Effector CD4-positive, alpha-beta T cell (primary cell): ENCODE measurements at regions not wholly inside any gene's neighbourhood (a gene's known extent, or its start where the extent isn't known, plus 50 kb on each side); places are given as distances from the start of the nearest gene placed in this dataset.

Experiments
- DNase-seq: peaks from one replicate; pipeline ENCODE4 v3.0.0-alpha.2; 2020

DNA sequence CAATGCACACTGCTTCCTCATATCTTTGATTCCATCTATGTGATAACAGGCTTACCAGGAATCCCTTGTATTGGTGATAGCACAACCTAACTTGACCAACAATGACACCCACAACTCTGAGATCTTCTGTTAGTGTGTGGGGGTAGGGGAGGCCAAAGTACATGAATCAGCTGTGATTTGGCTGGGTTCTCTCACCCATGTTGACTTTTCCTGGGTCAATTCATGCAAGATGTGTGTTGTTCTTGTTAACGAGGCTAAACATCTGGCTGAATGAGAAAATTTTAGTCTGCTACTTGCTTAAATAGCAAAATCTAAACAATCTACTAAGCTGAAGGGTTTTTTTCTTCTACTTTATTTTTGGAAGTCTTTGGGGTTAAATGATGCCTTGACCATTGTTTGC is 341.2 kb upstream of the SLC14A2 start:
- DNase-seq, result no peak

DNA sequence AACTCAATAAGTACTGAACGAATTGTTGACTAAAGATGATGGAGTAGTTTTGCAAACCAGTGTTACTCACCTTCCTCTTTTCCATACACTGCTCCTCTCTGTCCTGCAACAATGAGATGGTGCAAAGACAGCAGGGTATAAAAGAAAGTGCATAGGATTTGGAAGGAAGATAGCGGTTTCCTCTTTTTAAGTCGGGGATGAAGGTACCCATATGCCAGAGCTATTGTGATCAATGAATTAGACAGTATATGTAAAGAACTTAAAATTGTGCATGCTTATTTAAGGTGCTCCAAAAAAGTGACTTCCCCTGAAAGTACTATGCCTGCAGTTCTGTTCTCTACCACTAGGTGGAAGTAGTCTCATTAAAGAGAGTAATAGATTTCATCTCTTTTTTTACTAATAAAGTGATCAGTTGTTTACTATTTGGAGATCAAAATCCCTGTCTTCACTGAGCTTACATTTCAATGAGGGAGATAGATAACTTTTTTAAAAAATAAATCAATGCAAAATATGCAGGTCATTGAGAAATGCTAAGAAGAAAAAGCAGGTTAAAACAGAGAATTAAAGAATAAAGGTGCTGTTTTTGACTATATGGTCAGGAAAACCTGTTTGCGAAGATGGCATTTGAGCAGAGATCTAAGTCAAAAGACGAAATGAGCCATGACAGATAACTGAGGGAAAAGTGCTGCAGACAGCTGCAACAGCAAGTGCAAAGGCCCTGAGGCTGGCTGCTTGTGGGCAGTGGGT is 339.7 kb upstream of the SLC14A2 start:
- DNase-seq, result no peak

DNA sequence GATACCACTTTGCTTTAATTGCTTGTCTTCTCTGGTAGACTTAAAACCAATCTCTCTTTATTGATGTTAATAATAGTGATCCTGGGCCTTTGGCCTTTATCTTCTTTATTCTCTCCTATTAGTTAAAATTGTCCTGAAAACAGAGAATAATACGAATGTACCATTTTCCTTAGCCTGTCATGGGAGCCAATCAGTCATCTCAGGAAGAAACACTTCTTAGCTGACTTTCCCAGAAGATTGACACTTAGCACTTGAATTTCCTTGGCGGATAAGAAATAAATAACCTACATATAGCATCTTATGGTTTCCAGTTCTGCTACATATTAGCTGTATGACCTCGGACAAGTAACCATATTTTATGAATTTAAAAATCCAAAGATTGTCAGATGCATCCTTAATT is 338.4 kb upstream of the SLC14A2 start:
- DNase-seq, result no peak

DNA sequence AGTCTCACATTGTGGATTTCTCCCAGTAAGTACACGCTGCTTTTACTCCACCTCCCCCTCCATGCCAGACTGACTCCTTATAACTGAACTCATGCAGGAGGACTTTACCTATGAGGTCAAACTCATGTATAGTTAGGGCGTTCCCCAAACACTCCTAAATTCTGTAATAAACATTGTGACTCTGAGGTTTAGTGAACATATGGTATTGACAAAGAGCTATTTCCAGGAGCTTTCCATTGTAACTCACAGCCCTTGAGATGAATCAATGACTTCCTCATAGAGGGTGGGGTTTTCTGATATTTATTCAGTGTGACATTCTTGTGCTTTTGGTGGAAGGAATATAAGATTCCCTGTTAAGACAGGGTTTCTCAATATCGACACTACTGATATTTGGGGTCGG is 337.4 kb upstream of the SLC14A2 start:
- DNase-seq, result no peak

DNA sequence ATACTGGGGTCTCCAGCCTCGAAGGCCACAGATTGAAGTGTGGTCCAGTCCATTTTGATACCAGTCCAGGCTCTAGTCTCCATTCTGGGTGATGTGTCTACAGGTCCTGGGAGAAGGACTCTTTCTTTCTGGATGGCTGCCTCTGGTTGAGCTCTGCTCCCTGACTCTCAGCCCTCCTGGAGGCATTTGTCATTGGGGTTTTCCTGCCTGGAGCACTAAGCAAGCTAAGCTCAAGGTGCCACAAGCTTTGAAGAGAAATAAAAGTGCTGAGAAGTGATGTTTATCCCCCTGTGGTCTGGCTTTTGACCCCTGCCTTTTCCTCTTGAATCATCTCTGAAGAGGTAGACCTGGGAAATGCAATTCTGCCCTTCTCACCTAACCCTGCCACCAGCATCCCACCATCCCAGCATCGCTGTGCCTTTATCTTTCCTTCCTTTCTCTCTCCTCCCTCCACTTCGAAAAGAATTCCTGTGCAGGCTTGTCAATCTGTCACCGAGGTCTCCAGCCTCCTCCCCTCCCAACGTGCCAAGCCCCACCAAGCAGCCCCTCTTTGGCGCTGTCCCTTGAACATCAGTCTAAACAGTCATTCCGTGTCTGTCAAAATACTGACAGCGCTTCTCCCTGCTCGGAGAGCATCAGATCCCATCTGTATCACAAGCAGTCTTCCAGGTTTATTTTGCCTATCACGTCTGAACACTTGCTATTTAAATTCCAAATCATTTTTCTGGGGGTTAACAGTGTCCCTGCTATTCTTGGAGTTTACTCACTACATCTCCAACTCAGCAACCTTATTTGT is 334.6 kb upstream of the SLC14A2 start:
- DNase-seq, result no peak

DNA sequence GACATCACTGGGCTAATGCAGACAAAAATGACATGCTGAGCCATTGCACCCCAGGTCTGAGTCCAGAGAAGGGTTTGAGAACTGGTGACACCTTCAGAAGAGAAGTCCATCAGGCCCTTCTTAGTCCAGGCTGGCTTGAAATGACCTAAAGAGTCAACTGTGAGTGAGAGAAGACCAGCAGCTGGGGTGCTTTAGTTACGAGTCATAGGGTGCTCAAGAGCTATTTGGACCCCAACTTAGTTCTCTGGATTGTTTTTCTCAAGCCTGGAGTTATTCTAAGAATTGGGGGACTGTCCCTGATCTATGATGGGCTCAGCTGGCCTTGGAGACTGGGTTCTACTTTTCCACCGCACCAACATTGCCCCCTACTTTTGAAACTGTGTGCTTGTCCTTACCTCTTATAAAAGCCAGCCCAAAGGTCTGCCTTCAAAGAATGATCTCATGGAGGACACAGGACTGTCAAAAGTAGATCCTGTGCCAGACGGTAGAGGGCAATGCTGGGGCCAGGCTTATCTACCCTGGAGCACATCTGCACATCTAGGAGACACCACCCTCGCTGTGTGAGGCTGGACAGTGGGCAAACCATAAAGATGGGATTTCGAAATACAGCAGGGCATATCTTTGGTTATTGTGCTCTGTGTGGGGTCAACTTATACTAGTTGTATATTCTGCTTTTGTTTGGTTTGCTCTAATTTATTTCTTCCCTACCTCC is 333.0 kb upstream of the SLC14A2 start:
- DNase-seq, result no peak

DNA sequence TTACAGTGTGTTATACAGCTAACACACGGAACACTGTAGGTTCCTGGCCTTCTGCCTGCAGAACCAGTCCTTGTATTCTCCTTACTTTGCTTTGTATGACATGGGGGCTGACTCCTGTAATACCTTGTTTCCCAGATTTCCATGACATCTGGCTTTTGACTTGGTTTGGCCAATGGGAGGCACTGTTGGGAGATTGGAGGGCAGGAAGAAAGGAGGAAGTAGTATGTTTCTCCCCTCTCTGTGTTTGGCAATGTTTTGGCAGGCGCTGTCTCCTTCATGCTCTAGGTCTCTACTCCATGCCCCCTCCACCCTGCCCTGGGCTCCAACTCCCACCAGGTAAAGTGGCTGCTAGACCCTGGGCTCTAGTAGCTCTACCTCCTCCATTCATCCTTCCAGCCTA is 331.1 kb upstream of the SLC14A2 start:
- no peak for DNase-seq

DNA sequence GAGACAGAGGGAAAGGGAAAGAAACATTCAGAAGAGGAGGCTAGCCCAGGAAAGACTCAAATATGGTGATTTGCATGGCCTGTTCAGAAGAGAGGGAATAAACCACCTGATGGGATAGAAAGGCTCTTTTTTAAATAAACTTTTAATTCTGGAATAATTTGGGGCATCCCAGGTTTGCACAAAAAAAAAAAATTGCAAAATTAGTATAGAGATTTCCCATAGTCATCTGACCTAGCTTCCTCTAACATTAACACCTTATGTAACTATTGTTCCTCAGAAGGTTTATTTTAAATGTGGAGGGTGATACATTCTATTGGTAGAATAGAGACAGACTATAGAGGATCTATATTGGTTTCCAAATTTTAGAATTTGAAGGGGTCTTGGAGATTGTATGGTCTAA is 330.4 kb upstream of the SLC14A2 start:
- DNase-seq, result no peak

DNA sequence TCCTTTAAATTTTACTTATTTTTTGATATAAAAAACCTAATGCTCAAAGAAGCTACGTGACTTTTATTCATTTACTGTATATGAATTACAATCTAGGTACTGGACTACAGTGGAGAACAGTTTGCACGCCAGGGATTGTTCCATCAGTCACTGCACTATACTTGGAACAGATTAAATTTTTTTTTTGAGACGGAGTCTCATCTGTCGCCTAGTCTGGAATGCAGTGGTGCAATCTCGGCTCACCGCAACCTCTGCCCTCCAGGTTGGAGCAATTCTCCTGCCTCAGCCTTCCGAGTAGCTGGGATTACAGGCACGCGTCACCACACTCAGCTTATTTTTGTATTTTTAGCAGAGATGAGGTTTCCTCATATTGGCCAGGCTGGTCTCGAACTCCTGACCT is 330.0 kb upstream of the SLC14A2 start:
- no peak for DNase-seq

DNA sequence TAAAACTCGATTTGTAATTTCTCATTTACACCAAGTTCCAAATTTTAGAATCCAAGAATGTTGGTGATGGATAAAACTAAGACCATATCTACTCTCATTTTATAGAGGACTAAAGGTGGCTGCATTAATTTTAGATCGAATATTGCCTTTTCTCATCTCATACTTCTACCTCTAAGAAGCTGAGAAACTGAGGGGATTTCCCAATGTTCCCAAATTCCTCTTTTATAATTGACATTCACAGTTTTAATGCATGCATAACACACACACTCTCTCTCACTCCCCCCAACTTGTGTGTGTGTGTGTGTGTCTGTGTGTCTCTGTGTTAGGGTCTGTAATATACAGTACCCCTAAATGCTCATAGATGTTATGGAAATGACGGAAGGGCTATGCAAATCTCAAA is 328.8 kb upstream of the SLC14A2 start:
- DNase-seq, result no peak

DNA sequence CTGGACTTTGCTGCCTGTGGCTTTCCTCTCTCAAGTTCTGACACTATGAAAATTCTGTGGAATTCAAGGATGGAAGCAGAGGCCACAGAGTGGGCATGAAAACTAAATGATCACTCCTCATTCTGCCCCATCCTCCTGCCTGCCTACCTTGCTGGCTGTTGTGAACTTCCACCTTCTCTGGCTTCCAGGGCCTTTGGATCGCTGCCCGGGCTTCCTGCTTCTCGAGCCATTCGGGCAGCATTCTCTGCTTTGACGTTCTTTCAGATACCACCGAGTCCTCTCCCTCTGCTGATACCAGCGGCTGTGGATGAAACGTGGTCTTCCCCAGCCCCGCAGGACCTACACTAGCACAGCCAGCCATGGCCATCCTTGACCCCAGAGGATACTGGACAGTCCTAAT is 327.7 kb upstream of the SLC14A2 start:
- DNase-seq, result no peak

DNA sequence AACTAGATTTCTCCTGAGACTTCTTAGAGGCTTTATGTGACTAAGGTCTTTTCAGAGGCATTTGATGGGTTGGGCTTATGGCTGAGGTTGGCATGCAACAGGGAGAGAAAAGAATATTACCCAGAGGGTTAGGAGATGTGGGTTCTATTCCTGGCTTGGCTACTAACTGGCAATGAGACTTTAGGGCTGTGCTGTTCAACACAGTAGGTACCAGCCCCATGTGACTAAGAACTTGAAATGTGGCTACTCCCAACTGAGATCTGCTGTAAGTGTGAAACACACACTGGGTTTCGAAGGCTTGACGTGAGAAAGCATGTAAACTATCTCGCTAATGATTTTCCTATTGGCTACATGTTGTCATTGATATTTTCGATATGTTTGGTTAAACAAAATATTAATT is 324.9 kb upstream of the SLC14A2 start:
- no peak for DNase-seq

DNA sequence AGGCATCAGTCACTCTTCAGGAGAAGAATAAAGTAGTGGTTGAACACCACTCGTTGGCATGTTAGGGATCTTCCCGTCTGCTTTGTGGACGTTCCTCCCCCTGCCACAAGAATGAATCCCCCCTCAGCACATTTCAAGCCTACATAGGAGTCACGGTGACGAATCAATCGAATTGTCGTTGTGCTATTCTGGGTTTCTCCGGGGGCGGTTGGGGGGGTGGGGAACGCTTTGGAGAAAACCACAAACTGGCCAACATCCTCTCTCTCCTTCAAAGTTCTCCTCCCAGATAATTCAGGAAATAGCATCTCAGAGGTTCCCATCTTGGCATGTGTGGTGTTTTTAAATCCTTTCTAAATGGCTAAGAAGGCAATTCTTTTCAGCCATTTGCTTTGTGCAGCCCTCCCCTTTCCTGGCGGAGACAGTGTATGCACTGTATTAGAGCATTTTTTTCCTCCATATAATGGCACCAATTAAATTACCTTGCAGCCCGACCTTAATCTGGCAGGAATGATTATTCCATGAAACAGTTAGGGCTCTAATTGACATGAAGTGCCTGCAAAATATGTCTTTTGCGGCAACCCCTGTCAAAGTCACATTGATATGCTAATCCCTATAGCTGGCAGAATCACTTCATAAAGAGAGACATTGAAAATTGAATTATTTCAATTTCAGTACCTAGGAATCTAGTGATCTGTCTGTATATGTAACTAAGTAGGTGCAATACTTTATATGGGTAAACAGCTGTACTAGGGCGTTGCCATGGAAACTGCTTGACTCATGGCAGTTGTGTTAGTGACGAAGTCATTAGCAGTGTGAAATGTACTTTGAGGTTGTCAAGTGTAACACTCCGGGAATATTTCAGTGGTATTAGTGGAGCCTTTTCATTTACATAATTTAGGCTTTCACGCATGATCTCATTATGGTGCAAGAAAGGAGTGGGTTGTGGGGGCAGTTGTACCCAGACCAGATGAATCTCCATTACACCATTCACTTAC is 323.4 kb upstream of the SLC14A2 start:
- no peak for DNase-seq

DNA sequence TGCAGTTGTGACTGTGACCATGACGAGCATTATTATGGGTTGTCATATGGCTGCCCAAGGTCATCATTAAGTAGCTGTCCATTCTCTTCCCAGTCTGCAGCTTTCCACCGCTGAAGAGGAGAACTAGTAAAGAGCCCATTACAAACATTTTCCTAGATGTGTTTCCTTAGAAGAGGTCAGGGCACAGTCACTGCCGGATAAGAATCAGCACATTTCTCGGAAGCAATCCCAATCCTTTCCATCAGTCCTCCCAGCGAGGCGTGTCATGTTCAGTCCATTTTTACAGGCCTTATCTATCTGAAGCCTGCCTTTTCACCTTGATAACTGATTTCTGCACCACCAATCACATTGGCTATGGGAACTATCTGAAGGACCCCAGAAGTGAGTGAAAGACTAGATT is 319.9 kb upstream of the SLC14A2 start:
- no peak for DNase-seq

DNA sequence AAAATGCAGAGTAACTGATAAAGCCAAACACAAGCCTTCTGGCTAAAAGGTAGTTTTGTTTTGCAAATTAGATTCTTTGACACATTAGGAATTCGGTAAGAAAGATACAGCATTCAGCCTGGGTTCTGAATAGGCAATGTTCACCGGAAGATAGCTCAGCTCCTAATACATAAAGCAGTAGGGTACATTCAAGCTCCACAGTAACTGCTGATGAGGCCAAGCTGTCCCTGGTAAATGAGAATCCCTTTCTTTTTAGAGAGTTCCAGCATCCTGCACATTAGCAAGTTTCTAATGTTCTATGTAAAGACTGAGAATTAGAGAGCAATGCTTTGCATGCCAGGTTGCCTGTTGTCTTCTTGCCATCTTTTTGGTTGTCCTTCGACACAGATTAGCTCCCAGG is 316.3 kb upstream of the SLC14A2 start:
- no peak for DNase-seq

DNA sequence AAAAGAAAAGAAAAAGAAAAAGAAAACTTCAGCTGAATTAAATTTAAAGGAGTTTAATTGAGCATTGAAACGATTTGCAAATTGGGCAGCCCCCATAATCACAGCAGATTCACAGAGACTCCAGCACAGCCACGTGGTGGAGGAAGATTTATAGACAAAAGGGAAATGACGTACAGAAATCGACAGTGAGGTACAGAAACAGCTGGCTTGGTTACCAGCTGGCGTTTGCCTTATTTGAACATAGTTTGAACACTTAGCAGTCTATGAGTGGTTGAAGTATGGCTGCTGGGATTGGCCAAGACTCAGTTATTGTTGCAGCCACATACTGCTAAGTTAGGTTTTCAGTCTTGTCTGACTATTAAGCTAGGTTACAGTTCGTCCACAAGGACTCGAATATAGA is 312.2 kb upstream of the SLC14A2 start:
- DNase-seq, result no peak

DNA sequence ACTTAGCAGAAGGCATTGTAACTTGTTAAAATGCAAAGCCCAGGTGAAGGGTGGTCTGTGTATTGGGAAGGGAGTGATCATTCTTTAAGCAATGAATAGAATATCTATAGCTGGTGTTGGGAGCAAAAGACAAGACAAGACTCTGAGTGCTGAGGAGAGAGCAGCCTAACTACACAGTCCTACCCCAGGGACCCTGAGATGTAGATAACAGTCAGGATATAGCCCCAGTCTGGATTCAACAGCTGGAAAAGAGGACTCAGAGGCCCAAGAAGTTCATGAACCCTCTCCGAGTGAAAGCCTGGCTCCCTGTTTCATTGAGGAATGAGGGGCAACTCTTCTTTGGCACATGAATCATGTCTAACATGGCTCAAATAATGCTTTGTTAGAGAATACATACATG is 310.7 kb upstream of the SLC14A2 start:
- DNase-seq, result no peak

DNA sequence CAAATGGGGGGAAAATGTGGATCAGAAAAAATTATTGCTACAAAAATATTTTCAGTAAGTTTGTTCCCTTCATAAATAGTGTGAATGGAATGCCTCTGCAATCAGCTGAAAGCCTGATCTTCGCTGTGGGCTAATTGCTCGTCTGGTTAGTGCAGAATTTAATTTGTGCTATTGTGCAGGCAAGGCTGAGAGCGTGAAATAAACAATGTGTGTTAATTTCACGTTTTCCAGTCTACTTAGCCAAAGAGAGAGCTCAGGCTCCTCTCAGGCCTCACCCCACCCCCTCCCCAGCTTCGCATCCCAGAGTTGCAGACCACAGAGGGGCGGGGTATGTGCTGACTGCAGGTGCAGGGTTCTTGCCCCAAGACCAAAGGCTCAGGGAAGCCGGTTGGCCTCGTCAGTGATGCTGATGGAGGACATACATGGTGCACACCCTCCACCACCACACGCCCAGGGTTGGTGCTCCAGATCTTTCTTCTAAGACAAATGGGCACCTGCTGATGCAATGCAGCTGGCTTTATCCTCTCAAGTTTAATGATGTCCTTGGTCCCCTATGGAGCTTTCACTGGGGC is 302.6 kb upstream of the SLC14A2 start:
- no peak for DNase-seq

DNA sequence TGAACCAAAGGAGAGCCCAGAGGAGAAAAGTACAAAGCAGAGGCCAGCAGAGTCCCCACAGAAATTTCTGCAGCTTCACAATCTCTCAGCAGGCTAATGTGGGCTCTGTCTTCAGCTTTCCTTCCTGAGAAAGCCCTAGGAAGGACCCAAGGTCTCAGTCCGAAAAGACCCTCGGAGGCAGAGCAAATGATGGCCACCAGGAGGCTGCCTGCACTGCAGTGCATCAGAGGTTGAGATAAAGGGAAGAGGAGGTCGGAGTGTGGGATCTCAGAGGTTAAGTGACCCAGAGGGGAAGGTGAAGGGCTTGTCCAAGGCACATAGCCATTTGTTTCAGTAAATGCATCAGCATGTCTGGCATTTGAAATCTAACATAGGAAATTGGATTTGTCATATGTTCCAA is 299.1 kb upstream of the SLC14A2 start:
- DNase-seq, result no peak

DNA sequence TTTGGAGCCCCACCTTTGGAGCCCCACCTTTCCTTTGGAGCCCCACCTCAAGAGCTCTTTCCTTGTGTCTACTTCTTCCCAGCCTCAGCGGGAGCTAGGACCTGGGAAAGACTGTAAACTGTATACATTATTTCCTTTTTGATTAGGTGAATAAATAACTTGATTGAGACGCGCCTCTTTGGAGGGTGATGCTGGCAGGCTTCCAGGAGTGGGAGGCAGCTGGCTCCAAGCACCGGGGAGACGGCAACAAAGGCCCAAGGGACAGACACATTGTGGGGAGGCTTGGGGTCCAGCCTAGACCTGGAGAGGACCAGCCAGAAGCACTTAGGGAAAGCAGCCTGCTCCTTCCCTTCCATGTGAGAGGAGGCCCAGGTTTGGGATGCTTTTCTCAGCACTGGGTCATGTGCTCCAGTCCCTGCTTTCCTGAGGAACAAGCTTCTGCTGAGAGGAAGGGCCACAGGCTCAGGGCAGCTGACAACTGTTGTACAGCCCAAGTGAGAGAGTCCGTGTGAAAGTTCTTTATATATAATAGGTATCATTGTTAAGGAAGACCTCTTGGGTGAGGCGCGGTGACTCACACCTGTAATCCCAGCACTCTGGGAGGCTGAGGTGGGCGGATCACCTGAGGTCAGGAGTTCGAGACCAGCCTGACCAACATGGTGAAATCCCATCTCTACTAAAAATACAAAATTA is 297.2 kb upstream of the SLC14A2 start:
- DNase-seq, result no peak

DNA sequence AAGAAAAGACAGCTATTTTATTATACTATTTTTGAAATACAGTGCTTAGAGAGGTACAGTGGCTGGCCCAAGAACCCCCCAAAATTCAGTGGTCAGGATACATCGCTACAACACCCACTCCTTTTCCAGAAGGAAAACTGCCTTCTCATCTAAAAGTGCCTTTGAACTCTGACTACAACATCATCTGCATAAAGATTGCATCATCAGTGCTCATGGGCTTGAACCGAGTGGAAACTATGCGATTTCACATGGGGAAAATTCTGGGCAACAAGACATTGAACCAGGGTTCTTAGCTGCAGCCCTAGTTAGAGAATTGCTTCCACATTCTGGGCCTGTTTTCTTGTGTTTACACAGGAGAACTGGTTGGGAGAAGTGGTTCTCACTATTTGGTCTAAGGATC is 294.6 kb upstream of the SLC14A2 start:
- DNase-seq, result no peak

DNA sequence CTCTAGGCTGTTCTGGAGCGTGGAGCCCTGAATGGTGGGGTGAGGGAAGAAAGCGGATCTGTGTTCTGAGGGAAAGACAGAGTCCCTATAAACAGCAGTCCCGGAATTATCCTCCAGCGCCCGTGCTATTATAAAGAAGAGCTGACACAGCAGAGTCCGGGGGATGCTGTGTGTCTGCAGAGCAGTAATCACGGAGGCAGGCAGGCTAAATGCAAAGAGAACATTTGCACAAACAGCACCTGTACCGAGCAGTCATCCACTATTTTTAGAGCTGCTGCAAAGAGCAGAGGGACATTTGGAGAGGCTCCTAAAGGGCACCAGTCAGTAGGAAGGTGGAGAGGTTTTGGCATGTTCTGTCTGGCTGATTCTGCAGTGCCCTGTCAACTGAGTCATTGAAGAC is 293.8 kb upstream of the SLC14A2 start:
- no peak for DNase-seq
